ENCODE measurements at regions not wholly inside any gene's neighbourhood (a gene's known extent, or its start where the extent isn't known, plus 50 kb on each side); places are given as distances from the start of the nearest gene placed in this dataset.

- no peaks in the 10 kb centered on the region for H3K9me2 ChIP-seq (ENCODE audit: insufficient read depth)
- intact Hi-C loops (cut with micrococcal nuclease) = no loop called here
- no peak for ATAC-seq
- no peaks in the 10 kb centered on the region for H3K36me3 ChIP-seq (ENCODE audit: control insufficient read depth in 1 of 2, insufficient read depth in 2 of 2, low read length in 2 of 2)
- TF ChIP-seq SP1 (IDR thresholded peaks at IDR 0.05; ENCODE audit: low read depth) (no peak), SRF (IDR thresholded peaks at IDR 0.05; ENCODE audit: low read depth) (no peak), CEBPB (IDR thresholded peaks at IDR 0.05; ENCODE audit: low read depth) (no peak), EZH2 (IDR thresholded peaks at IDR 0.05) (no peak), CBX3 (IDR thresholded peaks at IDR 0.05; ENCODE audit: low read depth) (no peak), FOSL1 (IDR thresholded peaks at IDR 0.05; ENCODE audit: low read depth) (no peak), EZH2phosphoT487 (IDR thresholded peaks at IDR 0.05; ENCODE audit: borderline replicate concordance) (no peak), ELF1 (IDR thresholded peaks at IDR 0.05; ENCODE audit: borderline replicate concordance, low read depth) (no peak), ZBTB33 (IDR thresholded peaks at IDR 0.05; ENCODE audit: extremely low read depth, insufficient replicate concordance, low read length) (no peak), ATF3 (IDR thresholded peaks at IDR 0.05) (no peak), ZFX (IDR thresholded peaks at IDR 0.05) (no peak), YY1 (IDR thresholded peaks at IDR 0.05; ENCODE audit: extremely low read depth, insufficient replicate concordance, low read depth, low read length) (no peak)
- H3K4me1 ChIP-seq (ENCODE audit: control insufficient read depth in 1 of 2, insufficient read depth in 2 of 2, low read length in 2 of 2) = no peaks in the 10 kb centered on the region
- no peak overlapping the region for H3K9ac ChIP-seq (ENCODE audit: low read length)
- POLR2A ChIA-PET = no interaction called here
- H3K27me3 ChIP-seq (ENCODE audit: insufficient read depth, low read length) = no peaks in the 10 kb centered on the region
- no peaks in the 10 kb centered on the region for H3K79me2 ChIP-seq (ENCODE audit: insufficient read depth, low read length)
- no peaks in the 10 kb centered on the region; a peak in 2 of 4 replicates for H3K9me3 ChIP-seq (ENCODE audit: control insufficient read depth in 1 of 2, insufficient read depth in 1 of 2, low read depth in 1 of 2, low read length in 2 of 2)
- DNase-seq (ENCODE audit: low read depth, low spot score) = no peak
- no peak overlapping the region for H3K4me2 ChIP-seq (ENCODE audit: low read length)
- H2AFZ ChIP-seq (ENCODE audit: low read depth, low read length, poor library complexity, severe bottlenecking) = no peak overlapping the region
- no peaks in the 10 kb centered on the region for H4K20me1 ChIP-seq (ENCODE audit: insufficient read depth)
- CTCF ChIA-PET = no interaction called here
- no peak overlapping the region for H3K27ac ChIP-seq (ENCODE audit: low read depth, low read length)
- RAD21 ChIA-PET (ENCODE audit: low non-redundant PET in 1 of 2, low total read pairs in 2 of 2, uncharacterized antibody in 2 of 2, unreplicated experiment in 2 of 2) = no interaction called here
- no TSS peak for BruUV-seq (replicated peaks)
- no peak overlapping the region for H3K4me3 ChIP-seq (replicated peaks in 1 of 2; ENCODE audit: low read depth in 1 of 2, low read length in 2 of 2)
These were observed 592.0 kb downstream of the BCKDHB start for GRCh38 chr6:80698459-80698858.
